HG03342 (cell line): ENCODE measurements at regions not wholly inside any gene's neighbourhood (a gene's known extent, or its start where the extent isn't known, plus 50 kb on each side); places are given as distances from the start of the nearest gene placed in this dataset.
"Not testable (repeated sequence)": the region's sequence is repeated elsewhere in the genome, so short reads cannot be mapped to it uniquely, and the experiment has no call there.

Experiments used
- ATAC-seq: cut with Tn5 transposase; IDR thresholded peaks from one replicate; pipeline ENCODE4 v1.9.1; 2021; ENCODE audit warnings: mild to moderate bottlenecking, moderate library complexity; ENCODE audit not compliant: unreplicated experiment

DNA sequence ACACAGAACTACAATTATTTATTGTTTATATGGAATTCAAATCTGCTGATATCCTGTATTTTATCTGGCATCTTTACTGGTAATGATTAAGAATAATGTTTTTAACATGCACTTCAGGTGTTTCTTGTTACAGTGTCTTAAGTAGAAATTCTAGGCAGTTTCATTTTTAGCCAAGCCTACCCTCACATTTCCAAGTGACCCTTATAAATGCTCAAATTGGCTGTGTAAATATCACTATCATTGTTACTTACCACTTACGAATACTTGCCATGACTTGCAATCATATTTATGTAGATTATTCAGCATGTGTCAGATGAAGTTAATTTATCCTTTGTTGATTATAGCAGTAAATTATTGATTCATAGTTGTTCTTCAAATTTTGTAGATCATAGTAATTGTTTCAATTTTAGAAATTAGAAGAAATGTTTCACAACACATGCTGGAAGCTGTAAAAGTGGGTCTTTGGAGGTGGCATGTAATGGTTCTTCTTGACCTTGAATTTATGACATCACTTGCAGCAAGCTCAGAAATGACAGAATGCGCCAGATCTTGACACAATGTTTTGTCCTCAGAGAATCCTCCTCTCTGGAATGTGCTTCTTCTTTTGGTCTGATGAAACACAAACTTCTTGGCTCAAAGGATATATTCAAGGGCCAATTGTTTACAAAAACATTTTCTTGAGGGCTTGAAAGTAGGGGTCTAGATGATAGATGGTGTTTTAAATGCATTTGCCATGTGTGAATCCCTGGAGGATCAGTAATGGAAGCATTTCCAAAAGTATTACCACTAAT is 471.8 kb downstream of the COL12A1 start:
- no peak for ATAC-seq

DNA sequence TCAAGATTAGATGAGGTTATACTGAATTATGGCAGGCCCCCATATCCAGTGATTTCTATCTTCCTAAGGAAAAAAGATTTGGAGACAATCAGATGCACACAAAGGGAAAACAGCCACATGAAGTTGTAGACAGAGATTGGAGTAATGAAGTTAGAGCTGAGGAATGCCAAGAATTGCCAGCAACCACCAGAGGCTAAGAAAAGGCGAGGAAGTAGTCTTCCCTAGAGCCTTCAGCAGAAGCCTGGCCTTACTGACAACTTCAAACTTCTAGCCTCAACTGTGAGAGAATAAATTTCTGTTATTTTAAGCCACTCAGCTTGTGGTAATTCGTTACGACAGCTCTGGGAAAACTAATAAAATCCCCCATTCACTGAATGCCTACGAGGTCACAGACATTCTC is 473.9 kb downstream of the COL12A1 start:
- no peak for ATAC-seq

DNA sequence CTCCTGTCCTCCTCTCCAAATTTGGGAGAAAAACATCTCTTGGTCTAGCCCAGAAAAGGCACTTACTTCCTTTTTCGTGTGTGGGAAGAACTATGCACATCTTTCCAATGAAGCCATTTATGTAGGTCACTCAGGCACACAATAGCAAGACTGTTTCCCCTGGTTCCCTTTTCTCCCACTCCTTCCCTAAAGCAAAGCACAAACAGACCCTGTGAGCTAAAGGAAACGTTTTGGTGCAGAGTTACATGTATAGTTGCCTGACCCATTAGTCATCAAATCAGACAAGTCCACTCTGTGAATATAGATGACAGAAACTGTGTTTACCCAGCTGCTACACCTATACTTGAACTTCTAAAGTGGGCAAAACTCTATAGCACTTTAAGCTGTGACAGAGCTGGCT is 474.6 kb downstream of the COL12A1 start:
- ATAC-seq, result no peak

DNA sequence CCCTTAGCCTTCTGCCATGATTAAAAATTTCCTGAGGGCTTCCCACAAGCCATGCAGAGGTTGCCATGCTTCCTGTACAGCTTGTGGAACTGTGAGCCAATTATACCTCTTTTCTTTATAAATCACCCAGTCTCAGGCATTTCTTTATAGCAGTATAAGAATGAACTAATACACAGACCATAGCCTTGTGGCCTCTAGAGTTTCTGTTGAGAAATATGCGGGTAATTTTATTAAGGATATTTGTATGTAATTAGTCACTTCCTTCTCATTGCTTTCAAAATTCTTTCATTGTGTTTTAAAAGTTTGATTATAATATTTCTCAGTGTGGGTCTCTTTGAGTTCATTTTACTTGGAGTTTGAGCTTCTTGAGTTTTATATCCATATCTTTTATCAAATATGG is 484.9 kb downstream of the COL12A1 start:
- ATAC-seq, result no peak

DNA sequence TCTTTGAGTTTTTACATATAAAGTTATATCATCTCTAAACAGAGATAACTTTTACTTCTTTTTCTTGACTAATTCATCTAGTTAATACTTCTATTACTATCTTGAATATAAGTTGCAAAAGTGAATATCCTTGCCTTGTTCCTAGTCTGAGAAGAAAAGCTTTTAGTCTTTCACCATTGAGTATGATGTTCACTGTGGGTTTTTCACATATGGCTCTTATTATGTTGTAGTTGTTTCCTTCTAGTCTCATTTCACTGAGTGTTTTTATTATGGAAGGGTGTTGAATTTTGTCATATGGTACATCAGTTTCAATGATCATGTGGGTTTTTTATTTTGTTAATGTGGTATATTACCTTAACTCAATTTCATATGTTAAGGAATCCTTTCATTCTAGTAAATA is 488.3 kb downstream of the COL12A1 start:
- no peak for ATAC-seq

DNA sequence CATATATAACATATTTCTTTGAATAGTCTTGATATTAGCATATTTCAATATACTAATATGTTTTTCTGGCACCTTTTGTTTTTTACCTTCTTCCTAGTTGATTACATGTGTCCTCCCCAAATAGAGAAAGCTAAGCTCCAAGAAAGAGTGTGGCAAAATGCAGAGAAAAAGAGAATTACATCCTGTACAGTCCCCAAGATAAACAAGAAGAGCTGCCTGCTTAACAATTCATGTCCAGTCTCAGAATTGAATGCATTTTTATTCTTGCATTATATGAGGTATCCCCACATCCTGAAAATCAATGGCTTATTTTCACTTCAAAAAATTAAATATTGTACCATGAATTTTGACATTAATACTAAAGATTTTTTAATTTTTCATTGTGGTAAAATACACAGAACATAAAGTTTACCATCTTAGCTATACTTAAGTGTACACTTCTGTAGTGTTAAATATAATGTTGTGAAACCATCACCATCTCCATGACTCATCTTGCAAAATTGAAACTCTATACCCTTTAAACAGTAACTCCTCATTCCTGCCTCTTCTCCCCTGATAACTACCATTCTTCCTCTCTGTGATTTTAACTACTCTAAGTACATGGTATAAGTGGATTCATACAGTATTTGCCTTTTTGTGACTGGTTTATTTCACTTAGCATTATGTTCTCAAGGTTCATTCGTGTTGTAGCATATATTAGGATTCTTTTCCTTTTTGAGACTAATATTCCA is 490.3 kb downstream of the COL12A1 start:
- ATAC-seq, result no peak

DNA sequence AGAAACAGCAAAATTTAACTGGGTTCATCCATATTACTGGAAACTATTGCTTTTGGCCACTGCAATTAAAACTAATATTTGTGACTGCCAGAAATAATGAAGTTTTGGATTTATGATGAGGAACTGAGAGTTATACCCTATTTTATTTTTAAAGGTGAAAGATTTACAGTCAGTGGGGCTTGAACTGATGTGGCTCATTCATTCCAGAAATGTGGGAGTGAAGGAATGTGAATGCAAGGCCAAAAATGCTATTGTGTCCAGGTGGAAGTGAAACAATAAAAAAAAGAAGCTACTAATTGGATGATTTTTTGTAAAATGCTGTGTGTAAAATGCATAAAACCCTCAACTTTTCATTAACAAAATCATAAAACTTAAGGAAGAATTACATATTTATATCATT is 491.9 kb downstream of the COL12A1 start:
- ATAC-seq, result no peak

DNA sequence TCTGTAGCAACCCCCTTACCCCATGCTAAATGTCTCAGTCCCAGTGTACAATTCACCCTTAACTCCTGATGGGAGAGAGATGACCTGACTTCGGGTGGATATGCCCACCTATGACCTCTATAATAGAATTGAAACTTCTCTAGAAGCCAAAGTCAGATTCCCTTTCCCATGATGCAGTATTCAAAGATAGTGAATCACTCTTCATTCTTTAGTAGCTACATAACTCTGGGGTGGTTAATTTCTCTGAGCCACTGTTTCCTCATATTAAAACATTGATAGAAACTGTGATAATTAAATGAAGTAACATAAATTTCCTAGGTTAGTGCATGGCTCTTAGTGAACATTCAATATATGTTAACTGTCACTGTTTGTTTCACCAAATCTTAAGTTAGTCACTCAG is 500.4 kb downstream of the COL12A1 start:
- ATAC-seq, result no peak

DNA sequence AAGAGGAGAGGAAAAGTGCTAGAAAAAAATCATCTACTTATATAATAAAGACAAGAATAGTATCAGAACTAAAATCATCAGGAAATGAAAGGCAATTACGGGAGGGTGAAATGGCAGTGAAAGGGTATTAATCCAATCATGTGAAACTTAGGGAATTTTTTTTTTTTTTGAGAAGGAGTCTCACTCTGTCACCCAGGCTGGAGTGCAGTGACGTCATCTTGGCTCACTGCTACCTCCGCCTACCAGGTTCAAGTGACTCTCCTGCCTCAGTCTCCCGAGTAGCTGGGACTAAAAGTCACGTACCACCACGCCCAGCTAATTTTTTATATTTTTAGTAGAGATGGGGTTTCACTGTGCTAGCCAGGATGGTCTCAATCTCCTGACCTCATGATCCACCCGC is 501.3 kb downstream of the COL12A1 start:
- ATAC-seq, result not testable (repeated sequence)

DNA sequence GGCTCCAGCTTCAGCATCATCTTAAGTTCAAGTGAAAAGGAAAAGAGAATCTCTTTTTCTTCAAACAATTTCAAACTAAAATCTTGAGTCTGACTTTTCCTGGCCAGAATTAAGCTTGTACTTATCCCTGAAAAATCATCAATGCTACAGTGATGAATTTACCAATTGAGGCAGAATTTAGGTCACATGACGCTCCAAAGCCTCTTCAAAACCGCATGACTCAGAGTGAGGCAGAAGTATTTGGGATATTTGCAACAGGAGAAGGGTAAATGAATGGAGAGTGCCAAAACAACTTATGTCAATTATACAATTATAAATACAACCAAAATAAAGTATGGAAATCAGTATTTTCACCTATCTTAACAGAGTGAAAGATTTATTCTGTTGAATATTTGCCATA is 515.5 kb downstream of the COL12A1 start:
- no peak for ATAC-seq

DNA sequence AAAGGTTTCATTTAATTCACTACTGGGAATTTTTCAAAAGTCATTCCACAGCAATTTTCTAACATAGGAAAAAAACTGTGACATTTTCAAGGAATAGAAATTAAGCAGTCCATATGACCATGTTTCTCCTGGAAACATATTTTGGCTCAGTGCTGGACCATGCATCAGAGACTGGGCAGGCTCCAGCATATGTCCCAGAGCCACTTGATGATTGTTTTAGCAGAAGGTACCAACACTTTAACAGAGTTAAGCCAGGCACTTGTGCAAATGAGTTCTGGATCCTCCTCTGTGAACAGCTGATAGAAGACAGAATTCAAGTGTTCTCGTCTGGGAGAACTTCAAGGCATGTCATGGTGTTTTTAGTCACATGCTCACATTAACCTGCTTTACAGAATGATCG is 516.3 kb downstream of the COL12A1 start:
- ATAC-seq, result no peak

DNA sequence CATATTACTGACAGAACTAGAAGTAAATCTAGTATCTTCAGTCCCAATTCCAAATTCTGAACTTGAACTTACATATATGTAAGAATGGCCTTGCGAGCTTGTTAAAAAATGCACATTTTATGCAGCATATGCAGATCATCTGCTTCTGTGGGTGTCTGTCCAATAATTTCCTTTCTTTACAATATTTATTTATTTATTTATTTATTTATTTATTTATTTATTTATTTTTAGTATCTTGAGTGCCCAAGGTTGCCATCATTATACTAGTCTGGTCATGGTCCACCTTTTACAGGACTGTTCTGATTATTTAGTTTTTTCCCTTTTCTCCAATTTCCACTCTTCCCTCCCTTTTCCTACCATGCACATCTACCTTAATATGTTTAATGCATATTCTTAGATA is 528.4 kb downstream of the COL12A1 start:
- no peak for ATAC-seq

DNA sequence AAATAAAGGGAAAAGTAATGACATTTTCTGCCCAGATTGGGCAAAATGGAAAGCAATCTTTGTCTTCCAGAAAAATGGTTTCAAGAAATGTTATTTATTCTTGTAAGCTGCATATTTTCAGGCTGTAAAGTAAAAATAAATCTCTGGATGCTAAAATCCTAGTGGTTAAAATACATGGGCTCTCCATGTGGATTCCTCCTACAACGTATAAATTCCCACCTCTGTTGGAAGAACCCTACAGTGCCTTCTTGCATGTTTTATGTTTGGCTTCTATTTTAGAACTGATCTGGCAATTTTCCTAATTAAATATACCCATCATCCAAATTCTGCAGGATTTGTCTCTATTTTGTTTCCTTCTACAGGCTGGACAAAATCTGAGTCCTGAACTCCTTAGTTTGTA is 528.9 kb downstream of the COL12A1 start:
- ATAC-seq, result no peak

DNA sequence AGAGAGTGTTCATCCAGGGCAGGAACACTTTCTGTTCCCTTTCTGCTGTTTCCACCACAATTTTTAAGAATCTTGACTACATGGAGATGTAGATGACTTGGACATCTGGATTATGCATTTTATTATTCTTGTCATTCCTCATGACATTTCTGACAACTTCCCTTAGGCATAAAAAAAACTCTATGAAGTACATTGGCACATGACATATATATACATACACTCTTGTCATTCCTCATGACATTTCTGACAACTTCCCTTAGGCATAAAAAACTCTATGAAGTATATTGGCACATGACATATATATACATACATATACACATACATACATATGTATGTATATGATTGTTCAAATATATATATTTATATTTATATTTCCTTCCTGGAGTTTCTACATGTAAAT is 531.5 kb downstream of the COL12A1 start:
- no peak for ATAC-seq

DNA sequence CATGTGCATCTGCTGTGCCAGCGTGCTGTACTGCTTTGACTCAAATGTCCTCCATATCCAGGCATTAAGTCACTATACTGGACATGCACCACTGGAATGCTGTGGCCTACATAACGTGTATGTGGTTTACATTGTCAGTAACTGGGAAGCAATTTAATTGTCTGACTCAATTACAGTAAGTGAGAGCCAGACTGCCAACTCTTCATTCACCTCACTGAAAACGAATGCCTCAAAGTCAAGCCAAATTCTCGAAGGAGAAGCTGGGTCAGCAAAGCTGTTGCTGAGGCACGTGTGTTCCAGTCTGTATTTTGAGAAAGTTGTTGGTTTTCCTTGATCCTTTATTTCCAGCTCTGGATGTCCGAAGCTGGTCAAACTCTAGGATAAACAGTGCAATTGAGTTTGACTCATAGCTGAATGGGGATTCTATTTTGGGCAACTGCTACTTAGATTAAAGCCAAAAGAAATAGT is 534.3 kb downstream of the COL12A1 start:
- ATAC-seq, result no peak

DNA sequence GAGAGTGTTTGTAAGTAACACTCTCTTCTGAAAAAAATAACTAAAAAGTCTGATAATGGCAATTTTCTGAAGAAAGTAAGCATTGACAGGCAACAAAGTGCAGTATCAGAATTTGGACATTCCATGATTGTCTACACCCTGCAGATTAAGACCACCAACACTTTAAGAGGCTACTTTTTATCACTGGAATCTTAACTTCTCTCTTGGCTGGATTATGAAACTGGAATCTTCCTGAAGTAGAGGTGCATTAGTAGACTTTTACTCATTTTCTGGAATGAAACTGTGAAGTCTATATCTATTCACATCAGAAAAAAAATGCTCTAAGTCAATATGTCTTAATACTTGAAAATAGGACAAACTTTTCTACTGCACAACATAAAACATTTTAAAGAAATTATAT is 547.5 kb downstream of the COL12A1 start:
- no peak for ATAC-seq

DNA sequence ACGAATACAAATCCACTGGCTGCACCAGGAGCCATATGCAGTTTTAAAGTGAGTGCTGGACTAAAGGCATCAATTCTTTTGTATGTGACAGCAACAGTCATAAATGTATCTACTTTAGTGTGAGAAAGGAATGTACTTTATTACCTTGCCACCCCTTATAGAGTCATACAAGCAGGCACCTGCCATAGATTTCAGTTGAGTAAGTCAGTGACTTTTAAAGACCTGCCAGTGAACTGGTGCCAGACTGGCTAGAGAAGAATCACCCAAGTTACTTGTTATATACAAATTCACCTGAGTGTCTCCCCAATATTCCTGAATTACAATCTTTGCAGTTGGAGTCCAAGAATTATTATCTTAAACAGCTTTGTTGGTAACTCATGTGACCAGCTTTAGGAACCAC is 547.9 kb downstream of the COL12A1 start:
- no peak for ATAC-seq

DNA sequence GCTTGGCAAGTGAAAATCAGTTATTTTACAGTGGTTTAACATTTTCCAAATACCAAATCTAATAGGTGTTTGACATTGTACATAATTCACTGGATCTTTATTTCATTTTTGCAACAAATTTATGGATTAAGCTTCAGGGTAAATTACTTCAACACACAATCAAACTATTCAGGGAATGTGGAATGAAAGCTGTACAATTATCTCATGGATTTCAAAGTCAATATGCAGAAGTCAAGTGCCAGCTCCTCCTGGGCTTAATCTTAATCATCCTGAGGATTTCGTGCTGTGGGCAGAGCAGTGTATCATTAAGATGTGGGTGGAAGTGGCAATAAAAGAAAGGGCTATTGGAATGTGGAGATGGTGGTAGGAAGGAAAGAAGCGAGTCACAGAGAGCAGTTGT is 548.8 kb downstream of the COL12A1 start:
- no peak for ATAC-seq

DNA sequence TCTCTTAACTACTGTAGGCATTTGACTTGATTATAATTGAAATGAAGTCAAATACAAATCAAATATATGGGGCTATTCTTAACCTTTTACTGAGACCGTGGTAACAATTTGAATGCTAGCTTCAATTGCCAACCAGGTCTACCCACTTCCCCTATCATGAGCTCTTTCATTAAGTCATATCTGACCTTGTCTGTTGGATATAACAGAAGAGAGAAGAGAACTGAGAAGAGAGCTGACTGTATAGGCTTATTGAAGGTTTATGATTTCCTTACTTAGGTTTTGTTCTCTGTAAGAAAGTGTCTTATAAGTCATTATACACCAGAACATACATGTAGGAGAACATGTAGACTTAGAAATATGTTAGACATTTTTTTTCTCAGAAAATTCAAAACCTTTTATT is 549.4 kb downstream of the COL12A1 start:
- no peak for ATAC-seq

DNA sequence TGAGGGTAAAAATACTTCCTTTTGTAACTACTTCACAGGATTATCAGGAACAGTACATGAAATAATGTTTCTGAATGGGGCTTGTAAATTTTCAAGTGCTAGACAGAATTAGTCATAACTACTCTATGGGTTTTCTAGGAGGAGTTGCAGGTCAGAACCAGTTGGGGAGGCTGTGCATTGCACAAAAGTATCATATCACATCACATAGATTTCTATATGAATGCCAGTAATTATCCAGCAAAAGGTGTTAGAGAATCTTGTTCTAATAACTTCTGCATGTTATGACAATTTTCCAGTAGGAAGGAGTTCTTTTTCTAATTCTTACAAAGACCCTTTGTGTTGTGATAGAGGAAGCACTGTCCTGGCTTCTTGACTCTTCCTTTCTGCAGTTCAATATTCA is 551.6 kb downstream of the COL12A1 start:
- no peak for ATAC-seq

DNA sequence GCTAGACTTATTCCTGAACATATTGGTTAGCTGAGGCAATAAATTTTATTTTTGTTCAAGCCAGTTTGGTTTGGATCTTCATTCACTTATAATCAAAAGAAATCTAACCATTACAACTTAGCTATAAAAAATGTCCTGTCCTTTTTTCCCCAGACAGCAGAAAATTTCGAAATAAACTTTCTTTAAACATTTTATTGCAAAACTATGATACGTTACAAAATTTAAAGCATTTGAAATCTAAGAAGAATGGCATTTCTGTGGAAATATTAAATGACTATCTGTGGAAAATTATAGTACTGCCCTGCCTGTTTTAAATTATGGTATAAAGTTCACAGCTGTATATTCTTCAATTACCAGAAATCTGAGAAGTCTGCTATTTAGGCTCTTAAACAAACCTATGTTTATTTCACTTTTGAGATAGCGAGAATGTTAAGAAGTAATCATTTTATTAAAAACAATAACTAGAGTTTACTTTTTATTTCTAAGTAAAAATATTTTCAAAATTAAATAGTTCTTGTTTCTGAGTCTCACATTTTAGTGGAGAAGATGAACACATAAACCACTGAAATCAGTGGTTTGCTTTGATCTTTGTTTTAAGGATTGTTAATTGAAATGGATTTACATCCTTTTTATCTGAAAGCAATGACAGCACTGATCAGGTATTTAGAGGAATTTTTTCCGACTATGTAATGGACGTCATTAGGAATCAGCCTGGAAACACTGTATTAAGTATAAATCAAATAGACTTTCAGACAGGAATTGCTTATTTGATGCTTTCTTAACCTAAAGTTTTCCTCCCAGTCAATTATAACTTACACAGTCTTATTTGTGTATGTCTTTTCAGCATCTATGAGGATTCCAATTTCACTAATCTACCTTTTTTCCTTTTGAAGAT is 553.7 kb downstream of the COL12A1 start:
- no peak for ATAC-seq
